GM12864 (cell line): ENCODE measurements at regions not wholly inside any gene's neighbourhood (a gene's known extent, or its start where the extent isn't known, plus 50 kb on each side); places are given as distances from the start of the nearest gene placed in this dataset.

ENCODE experiments used
- DNase-seq: peaks from one replicate; pipeline ENCODE4 v3.0.0-alpha.2; 2011; ENCODE audit warnings: low read depth
- H3K4me3 ChIP-seq: 2 replicates; pipeline ENCODE4 v1.5.1; 2011; ENCODE audit warnings: mild to moderate bottlenecking, low read depth, low read length, control low read depth
- TF ChIP-seq, protein P1 (sequence below): IDR thresholded peaks from 2 replicates; pipeline ENCODE4 v1.5.1; 2011; ENCODE audit warnings: low read depth, mild to moderate bottlenecking, moderate library complexity, low read length, control low read depth, inconsistent platforms; ENCODE audit errors: missing control alignments

DNA sequence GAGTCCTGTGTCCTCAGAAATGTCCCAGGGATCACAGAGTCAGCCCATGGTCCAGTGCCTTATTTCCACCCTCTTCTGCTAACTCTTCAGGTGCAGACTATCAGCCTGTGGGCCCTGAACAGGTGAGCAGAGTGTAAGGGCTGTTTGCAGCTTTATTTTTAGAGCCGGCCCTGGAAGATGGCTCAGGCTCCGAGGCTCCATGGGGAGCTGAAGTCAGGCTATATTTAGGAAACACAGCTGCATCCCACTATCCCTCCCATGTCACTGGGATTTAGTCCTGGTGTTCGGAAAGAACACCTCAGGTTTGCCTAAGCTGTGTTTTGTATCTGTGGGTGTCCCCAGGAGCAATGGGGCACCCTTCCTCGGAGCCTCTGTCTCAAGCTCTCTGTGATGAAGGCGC is 126.9 kb downstream of the RPS24 start:
- no peak overlapping the region for H3K4me3 ChIP-seq
- DNase-seq: no peak

DNA sequence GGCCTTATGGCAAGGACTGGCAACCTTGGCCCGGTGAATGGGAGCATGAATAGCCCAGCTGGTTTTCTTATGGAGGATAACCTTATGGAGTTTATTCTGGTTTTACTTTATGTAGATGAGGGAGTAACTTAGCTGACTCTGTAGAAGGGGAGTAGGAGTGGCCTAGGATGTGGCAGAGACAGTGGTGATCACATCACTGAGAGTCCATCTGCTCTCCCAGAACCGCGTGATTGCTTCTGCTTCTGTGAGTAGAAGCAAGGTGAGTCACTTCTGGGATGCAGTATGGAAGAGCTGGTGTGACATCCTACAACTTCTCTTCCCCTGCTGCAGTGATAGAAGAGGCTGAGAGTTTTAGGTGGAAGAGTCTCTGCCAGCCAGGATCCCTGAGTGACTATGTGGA is 129.2 kb downstream of the RPS24 start:
- TF ChIP-seq, protein P1, sequence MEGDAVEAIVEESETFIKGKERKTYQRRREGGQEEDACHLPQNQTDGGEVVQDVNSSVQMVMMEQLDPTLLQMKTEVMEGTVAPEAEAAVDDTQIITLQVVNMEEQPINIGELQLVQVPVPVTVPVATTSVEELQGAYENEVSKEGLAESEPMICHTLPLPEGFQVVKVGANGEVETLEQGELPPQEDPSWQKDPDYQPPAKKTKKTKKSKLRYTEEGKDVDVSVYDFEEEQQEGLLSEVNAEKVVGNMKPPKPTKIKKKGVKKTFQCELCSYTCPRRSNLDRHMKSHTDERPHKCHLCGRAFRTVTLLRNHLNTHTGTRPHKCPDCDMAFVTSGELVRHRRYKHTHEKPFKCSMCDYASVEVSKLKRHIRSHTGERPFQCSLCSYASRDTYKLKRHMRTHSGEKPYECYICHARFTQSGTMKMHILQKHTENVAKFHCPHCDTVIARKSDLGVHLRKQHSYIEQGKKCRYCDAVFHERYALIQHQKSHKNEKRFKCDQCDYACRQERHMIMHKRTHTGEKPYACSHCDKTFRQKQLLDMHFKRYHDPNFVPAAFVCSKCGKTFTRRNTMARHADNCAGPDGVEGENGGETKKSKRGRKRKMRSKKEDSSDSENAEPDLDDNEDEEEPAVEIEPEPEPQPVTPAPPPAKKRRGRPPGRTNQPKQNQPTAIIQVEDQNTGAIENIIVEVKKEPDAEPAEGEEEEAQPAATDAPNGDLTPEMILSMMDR: no peak
- no peak overlapping the region for H3K4me3 ChIP-seq
- DNase-seq: no peak

More for the DNA sequence above, 126.9 kb downstream of the RPS24 start:
- TF ChIP-seq, protein P1: no peak

DNA sequence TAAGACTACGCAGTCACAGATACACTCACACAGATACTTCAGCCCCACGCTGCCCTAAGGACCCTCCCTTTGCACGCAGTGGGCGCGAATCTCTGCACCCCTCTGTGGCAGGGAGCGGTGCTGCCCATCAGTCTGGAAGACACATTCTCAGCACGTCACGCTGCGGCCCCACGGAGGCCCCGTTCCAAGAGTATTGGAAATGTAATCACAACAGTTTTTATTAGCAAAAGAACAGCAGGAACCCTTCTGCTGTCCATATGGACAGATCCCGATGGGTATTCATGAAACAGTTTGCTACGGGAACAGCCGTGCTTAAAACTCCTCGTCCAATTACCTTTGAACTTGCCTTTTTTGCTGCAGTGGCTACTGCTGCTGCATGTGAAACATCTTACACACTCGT is 131.0 kb downstream of the RPS24 start:
- TF ChIP-seq, protein P1: no peak
- H3K4me3 ChIP-seq: no peak overlapping the region
- no peak for DNase-seq

DNA sequence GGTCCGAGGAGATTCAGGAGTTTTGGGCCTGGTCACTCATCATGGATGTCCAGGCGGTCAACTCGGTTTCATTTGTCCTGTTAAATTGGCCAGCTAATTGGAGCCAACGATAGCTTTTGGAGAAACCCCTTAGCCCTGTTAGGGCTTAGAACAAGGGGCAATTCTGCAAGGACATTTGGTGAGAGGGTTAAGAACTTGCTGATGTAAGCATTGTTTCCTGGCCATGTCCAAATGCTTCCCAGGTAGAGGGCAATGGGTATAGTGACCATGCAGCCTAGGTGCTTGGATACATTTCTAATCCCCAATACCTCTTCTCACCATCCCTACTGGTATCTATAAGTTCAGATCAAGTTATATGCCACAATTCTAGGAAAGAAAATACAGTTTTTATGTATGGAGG is 131.5 kb downstream of the RPS24 start:
- TF ChIP-seq, protein P1: no peak
- H3K4me3 ChIP-seq: no peak overlapping the region
- no peak for DNase-seq

DNA sequence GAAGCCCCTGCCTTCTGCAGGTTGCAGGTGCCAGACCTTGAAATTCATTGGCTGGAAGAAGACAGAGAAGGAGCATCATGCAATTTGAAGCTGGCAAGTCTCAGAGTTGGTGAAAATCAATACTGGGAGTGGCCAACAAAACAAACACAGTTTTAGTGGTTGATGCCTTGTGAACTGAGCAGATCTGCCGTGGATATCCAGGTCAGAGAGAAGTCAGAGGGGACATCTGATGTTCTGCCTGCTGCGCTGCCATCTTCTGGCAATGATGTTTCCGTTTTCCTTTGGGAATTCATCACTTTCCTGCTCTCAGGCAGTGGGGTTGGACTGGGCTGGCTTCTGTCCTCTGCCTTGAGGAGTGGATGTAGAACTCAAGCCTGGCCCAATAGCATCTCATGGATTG is 132.0 kb downstream of the RPS24 start:
- TF ChIP-seq, protein P1: no peak
- no peak overlapping the region for H3K4me3 ChIP-seq
- no peak for DNase-seq

DNA sequence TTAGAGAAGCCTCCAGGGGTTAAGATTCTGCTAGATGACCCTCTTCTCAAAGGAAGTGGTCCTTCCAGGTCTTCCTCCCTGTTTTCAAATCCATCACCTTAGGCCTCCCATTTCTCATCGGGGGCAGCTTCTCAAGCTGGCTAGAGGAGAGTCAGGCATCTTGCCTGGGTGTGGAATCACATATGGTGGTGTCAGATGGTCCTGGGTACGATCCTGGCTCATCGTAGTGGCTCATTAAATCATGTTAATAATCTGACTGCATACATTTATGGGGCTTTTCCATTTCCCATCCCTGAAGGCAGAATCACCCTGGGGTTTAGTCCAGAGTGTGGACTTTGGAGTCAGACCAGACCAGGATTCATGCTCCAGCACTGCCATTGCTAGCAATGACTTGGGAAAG is 132.6 kb downstream of the RPS24 start:
- no peak overlapping the region for H3K4me3 ChIP-seq
- TF ChIP-seq, protein P1: no peak
- DNase-seq: no peak

DNA sequence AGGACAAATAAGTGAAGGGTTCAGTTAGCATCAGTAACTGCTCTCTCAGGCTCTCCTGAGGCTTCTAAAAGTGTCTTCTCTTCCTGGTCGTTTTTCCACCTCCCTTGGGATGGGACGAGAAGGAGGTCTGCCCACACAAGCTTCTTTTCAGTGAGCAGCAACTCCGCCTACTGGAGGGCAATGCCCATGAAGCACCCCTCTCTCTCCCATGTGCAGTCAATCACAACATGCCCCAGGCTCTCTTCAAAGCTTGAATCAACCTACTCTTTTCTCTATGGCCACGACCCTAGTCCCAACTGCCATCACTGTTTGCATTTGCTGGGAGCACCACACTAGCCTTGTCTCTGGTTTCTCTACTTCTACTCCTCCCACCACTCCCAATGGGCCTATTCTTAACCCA is 135.6 kb downstream of the RPS24 start:
- DNase-seq: no peak
- no peak overlapping the region for H3K4me3 ChIP-seq
- TF ChIP-seq, protein P1: no peak
